Posterior cingulate gyrus (tissue), 11 donors: ENCODE measurements at regions not wholly inside any gene's neighbourhood (a gene's known extent, or its start where the extent isn't known, plus 50 kb on each side); places are given as distances from the start of the nearest gene placed in this dataset.
"Not testable (repeated sequence)": the region's sequence is repeated elsewhere in the genome, so short reads cannot be mapped to it uniquely, and the experiment has no call there.

Source experiments
- DNase-seq, 10 donors: peaks; one replicate each; pipeline versions ENCODE4 v3.0.0 to v3.0.0-alpha.2; 2020 to 2021; ENCODE audit warnings: mixed read lengths in 3 of 10
- intact Hi-C: fragments of 100-400 bp; cut with DNase I; formaldehyde crosslinking; loops from one replicate; pipeline ENCODE4 v1.15.1; 2023

DNA sequence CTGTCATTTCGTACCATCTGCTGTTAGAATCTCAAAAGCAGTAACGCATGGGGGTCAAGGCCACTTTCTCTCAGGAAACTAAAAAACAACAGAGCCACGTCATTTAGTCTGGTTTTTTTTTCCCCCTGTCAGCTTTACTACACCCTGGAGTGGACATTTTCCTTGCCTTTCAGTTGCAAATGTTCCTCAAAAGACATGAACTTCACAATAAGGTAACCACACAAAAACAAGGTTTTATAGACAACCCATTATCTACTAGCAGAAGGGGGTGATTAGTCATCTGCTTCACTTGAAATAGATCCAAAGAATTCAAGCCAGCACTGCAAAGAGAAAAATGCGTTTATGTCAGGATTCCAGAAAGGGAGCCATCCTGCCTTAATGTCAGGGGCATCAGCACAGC is 171.8 kb upstream of the CDIN1 start:
- intact Hi-C loops: no loop called here
- DNase-seq: no peak

DNA sequence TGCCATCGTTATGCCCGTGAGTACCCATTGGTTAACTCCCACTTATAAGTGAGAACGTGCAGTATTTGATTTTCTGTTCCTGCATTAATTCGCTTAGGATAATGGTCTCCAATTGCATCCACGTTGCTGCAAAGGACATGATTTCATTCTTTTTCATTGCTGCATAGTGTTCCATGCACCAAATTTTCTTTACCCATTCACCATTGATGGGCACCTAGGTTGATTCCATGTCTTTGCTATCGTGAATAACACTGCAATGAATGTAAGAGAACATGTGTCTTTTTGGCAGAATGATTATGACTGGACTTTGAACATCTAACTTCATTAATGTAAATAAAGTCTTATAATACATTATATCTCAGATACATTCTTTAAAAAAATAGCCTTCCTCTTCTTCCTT is 169.6 kb upstream of the CDIN1 start:
- DNase-seq: no peak
- intact Hi-C loops: loop anchor here (10.0 kb wide), 1 partner anchor 65 kb away; no protein-coding TSS in a partner anchor

DNA sequence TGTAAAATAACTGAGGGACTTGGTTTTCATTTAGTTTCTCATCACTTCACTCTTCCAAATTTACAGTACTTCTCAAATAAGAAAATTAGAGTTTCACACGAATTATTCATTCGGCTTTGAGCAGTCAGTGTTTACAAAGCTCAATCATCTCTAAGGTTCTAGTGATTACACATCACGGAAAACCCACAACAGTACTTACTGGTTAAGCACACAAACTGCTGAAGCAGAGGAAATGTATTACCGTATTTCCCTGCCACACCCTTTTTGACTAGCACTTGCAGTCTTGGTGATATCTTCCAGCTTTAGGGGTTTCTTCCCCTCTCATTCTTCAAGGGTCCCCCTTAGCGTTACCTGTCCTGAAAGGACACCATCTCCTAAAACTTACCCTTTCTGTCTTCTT is 164.8 kb upstream of the CDIN1 start:
- intact Hi-C loops: loop anchor here (10.0 kb wide), 1 partner anchor 60 kb away; no protein-coding TSS in a partner anchor
- DNase-seq: no peak

DNA sequence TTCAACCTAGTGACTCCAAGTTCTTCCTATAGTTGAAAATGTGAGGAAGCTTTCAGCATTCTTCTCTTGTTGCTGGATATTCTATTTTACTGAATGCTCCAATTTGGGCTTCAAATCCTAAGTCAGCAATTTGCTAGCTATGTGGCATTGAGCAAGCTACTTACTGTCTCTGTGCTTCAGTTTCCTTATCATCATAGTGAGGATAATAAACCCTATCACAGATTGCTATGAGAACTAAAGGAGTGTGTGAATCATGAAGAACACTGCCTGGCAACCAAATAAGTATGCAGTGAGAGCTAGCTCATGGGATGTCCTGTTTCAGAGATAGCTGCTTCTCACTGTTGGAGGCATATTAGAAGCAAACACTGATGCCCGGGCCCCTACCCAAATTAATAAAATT is 163.8 kb upstream of the CDIN1 start:
- intact Hi-C loops: loop anchor here (10.0 kb wide), 1 partner anchor 59 kb away; no protein-coding TSS in a partner anchor
- DNase-seq: no peak

DNA sequence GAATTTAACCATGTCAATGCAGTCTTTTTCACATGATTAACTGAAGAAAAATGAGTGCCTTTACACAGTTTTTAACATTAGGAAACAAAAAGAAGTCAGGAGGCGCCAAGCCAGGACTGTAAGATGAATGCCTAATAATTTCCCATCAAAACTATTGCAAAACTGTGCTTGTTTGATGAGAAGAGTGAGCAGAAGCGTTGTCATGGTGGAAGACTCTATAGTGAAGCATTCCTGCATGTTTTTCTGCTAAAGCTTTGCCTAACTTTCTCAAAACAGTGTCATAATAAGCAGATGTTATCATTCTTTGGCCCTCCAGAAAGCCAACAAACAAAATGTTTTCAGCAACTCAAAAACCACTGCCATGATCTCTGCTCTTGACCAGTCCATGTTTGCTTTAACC is 156.8 kb upstream of the CDIN1 start:
- intact Hi-C loops: no loop called here

DNA sequence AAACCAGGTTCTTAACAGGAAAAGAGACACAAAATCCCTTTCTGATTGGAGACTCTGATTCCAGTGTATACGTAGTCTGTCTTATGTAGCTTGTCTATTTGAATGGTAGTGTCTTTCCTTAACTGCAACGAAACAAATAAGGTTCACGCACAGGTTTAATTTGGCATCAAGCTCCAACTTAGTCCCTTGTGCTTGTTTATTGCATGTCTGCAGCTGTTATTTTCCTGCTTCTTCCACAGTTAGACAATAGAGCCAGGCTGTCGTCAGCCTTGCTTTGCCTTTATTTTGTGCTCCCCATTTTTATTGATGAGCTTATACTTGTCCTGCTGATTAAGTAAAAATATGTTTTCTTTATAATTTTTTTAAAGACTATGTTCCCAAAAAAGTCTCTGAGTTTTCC is 152.7 kb upstream of the CDIN1 start:
- intact Hi-C loops: no loop called here
- DNase-seq: no peak

More for the DNA sequence above, 156.8 kb upstream of the CDIN1 start:
- DNase-seq: no peak

DNA sequence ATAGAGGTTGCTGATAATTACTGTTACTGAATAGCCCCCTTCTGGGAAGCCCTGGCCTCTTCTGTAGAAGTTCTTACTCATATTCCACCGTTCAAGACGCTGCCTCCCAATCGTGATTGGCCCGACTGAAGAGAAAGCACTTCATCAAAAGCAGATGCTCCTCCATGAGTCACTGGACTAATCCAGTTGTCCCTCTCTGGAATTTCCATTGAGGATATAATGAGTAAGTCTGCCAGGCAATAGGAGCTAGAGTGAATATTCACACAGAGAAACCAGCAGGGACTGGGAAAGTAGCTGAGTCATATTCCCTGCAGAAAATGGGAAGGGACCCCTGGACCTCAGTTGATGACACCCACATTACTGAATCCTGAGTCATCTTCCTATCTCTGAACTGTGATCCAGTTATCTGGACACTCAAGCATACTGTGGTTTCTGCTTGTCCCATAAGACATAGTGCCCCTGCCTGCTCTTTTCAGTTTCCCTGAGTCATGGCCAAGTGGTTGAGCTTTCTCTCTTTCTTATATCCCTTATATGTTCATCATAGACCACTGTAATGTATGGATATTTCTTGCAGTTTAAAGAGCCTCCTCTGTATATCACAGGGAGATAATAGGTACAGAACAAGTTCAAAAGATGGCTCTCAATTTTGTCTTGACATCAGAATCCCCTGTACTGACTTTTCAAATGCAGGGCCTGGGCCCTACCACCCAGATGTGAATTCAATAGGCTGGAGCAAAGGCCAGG is 151.2 kb upstream of the CDIN1 start:
- no peak for DNase-seq
- intact Hi-C loops: no loop called here

DNA sequence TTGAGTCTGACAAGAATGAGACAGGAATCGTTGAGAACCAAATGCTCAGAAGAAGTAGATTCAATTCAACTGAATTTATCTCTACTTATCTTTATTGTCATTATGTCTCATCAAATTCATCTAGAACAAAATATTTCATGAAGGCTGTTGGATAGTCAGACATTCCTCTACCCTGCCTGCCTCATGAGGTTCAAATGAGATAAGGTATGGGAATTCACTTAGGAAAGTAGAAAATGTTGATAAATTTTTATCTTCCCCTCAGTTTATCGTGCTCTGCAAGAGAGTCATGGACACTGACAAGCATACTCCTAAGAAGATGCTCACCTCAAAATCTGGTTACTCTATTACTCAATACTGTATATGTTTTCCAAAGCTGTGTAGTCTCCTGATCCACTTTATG is 149.7 kb upstream of the CDIN1 start:
- intact Hi-C loops: no loop called here
- no peak for DNase-seq

DNA sequence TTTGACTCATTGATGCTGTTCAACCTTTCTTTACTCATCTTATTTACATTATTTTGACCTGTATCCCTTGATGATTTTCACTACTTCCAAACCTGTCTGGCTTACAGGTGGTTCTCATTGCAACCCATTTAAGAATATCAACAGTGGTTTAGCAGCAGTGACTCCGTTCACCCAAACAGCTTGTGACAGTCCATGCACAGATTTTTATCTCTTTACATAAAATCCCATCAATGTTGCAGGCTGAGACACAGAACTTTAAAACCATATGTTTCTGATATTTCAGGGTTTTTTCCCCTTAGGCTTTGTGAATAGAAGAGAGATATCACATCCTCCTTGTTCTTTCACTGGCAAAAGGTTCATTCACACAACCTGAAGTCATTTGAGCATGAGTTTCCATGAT is 149.1 kb upstream of the CDIN1 start:
- intact Hi-C loops: no loop called here
- DNase-seq: no peak

DNA sequence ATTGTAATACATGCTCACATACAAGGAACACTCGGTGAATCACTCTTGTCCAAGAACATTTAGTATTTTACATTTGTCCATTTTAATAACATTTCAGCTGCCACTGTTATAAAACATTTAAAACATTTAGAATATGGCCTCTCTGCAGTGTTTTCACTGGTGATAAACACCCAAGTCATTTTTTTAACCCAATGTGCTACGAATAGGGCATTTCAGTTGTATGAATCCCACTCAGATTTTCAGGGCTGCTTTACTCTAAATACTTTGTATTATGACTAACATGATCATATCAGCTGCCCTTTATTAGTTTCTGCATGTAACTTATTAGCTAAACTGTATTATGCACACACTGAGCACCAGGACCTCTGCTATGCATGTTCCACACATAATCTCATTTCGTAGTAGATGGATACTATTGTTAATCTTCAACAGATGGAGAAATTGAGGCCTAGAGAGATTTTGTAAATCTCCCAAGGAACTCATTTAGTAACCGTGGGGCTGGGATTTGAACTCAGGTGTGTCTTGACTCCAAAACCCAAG is 148.6 kb upstream of the CDIN1 start:
- intact Hi-C loops: no loop called here
- no peak for DNase-seq

DNA sequence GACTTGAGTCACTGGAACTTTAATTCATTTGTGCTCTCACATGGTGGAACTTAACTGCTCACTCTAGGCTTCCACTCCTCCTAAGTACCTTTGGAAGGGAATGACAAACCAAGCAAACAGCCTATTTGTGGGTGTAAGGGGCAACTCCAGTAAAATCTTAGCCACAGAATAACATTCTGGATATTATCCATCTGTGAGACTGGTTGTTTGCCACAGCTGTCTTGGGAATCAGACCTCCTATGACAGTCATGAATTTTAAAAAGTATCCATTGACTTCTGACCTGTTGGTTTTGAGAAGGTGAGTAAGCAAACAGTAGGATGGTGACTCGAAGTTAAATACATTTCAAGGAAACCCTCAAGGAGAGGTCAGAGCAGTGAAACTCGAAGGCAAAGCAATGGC is 147.3 kb upstream of the CDIN1 start:
- DNase-seq: no peak
- intact Hi-C loops: no loop called here

DNA sequence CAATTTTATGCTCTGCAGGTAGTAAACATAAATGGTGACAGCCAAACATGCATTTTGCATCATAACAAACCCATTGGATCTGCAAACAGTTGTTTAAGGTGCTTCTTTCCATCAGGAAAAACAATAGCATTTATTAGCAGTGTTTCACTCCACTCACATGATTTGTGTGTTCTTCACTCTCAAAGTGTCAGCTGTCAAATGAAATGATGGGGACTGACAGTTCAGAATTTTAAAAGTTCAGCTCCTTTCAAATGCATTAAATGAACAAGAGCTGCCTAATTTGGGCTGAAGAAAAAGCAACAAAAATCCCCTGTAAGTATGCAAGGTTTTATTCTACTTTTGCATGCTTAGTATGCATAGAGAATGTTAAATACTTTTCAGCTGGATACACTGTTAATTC is 145.2 kb upstream of the CDIN1 start:
- intact Hi-C loops: no loop called here
- DNase-seq: no peak

DNA sequence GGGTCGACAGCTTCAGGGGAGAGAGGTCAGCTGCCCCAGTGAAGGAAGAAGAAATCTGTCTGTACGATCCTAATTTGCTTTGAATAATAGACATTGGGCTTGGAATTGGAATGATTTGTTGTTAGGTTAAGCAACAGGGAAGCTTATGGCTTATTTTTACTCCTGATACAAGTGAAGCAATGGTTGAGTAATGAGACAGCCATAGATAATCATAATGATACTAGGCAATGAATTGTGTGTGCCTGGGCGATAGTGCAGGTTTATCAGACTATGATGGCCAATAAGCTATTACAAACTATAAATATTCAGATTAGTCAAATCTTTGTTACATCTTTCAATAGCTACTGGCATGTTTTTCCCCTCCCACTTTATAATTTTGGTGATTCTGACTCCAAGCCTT is 140.9 kb upstream of the CDIN1 start:
- DNase-seq: no peak
- intact Hi-C loops: no loop called here

DNA sequence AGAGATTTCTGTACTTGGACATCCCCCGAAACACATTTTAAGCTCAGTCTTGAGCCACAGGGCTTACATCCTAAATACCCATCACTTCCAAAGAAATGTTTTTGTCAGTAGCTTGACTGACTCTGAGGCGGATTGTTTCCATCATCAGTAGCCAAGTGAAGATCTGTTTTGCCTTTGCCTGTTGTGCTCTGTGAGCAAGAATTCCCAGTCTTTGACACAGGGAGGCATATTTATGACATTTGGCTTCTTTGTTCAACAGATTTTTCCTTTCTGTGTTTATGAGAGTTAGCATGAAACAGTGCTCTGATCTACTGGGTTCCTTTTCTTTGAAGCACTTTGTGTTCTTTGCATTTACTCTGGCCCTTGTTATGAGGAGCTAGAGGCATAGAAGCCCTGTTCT is 132.1 kb upstream of the CDIN1 start:
- DNase-seq: no peak
- intact Hi-C loops: no loop called here

DNA sequence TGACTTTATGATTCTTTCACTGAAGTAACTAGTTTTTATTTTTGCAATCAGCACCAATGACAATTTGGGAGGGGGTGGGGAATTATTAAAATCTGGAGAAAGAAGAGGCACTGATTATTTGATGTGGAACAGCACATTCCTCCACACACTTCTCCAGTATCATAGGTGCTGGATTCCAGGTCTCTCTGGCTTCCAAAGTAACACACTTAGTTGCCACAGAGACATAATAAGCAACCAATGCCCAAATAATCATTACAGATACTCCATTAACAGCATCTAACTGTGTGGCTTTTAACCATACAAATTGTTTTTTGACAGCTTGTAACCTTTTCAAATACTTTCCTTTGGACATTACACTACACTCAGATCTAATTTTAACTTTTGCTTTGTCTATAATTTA is 131.0 kb upstream of the CDIN1 start:
- intact Hi-C loops: no loop called here
- no peak for DNase-seq

DNA sequence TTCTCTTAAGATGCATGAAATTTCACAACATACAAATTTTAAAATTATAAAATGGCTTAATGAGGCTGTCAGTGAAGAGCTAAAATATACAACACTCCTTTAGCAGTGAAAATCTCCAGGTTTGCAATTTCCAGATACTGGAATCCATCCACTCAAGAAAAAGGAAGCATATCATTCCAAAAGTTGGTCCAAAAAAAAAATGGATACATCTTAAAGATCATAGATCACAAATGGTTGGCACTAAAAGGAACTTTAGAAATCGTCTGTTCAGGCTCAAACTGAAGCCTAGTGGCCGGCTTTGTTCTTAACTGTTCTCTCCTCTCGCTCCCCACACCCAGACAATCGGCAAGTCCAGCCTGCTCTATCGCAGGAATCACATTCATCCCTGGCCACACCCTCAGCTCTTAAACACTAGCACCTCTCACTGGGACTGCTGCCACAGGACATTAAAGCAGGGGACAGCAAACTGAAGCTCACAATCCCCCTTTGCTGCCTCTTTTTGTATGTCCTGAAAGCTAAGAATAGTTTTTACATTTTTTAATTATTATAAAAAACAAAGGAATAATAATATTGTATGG is 130.3 kb upstream of the CDIN1 start:
- no peak for DNase-seq
- intact Hi-C loops: no loop called here

DNA sequence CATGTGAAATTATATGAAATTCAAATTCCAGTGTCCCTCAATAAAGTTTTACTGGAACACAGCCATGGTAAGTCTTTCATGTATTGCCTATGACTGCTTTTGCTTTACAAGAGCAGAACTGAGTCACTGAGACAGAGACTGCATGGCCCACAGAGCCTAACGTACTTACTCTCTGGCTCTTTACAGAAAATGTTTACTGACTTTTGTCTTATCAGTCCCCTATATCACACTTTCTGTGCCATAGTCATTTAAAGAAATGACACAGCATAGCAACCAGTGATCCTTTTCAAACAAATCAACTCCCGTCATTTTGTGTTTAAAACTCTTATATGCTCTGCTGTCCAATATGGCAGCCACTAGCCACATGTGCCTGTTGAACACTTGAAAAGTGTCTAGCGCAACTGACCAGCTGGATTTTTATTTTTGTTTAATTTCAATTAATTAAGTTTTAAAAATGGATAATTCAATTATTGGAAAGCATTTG is 129.7 kb upstream of the CDIN1 start:
- no peak for DNase-seq
- intact Hi-C loops: no loop called here

DNA sequence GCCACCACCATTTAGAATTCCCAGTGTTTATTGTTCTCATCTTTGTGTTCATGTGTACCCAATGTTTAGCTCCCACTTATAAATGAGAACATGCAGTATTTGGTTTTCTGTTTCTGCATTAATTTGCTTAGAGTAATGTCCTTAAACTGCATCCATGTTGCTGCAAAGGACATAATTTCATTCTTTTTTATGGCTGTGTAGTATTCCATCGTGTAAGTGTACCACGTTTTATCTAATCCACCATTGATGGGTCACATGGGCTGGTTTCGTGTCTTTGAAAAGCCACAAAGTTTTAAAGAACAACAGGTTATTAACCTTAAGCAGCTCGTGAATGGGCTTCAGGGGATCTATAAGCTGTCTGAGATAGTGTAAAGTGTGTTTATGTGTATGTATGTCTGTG is 125.2 kb upstream of the CDIN1 start:
- DNase-seq, intact Hi-C loops: not testable (repeated sequence)

DNA sequence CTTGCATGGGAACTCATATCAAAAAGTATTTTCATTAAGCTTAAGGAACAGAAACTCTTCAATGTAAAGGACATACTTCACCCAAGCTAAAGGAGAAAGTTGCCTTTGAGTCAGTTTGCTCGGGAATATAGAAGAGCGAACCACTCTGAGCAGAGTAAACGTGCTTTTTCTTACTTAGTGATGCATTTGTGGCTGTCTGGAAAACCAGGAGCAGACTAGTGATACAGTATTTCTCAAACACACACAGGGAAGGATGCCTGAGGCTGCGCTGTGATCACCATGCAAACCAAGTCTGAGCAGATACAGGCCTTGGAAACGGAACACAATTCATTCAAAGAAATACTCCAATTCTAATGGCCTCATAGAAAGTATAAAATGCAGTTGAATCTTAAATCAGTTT is 121.0 kb upstream of the CDIN1 start:
- DNase-seq: no peak
- intact Hi-C loops: no loop called here

DNA sequence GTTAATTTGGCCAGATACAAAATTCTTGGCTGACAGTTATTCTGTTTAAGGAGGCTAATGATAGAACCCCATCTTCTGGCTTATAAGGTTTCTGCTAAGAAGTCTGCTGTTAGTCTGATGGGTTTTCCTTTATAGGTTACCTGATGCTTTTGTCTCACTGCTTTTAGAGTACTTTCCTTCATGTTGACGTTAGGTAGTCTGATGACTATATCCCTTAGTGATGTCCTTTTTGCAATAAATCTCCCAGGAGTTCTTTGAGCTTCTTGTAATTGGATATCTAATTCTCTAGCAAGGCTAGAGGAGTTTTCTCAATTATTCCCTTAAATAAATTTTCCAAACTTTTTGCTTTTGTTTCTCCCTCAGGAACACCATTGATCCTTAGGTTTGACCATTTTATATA is 114.1 kb upstream of the CDIN1 start:
- DNase-seq: no peak
- intact Hi-C loops: no loop called here

DNA sequence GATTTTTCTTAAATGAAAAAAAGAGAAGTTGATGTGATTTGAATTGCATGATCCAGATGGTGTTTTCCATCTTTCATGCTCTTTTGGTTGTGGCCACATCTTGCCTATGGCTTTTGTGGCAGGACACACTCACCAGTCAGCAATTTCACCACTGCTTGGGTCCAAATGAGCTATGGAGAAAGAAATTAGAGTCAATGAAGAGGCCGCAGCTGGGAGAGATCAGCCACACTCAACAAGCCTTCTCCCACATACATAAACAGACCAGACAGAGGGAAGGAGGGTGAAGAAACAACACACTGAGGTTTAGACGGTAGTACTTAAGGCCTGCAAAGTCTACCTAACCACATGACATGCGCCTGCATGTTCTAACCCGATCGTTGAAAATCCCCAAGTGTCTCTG is 110.7 kb upstream of the CDIN1 start:
- intact Hi-C loops: no loop called here
- DNase-seq: no peak

DNA sequence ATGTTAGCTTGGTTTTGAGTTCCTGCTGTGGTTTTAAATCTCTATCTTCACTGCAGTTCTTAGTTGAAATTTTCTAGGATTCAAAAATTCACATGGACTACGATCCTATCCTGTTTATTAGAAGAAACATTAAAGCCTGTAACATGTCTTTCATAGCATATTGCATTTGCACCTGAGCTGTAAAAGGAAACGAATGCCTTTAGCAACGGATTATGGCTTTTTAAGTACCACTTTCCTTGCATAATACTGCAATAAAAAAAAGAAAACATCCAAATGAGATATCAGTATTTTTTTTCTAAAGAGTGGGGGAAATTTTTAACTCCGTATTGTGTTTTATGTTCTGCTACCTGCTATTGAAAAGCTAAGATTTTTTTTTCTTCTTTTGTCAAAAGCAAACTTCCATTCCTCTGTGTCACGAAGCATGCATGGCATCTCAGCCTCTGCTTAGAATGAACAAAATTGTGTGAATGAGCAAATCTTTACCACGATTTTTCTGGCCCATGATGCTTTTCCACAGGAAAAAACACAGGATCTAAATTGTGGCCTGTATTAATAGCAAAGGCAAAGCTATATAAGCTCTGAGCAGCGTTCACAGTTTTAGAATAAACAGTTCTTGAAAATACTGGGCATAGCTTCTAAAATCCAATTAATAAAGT is 110.0 kb upstream of the CDIN1 start:
- intact Hi-C loops: no loop called here
- no peak for DNase-seq
